ENCODE measurements at regions not wholly inside any gene's neighbourhood (a gene's known extent, or its start where the extent isn't known, plus 50 kb on each side); places are given as distances from the start of the nearest gene placed in this dataset.
A peak's percentile ranks its signal among the peaks of the same experiment; 100 is the strongest.

DNA sequence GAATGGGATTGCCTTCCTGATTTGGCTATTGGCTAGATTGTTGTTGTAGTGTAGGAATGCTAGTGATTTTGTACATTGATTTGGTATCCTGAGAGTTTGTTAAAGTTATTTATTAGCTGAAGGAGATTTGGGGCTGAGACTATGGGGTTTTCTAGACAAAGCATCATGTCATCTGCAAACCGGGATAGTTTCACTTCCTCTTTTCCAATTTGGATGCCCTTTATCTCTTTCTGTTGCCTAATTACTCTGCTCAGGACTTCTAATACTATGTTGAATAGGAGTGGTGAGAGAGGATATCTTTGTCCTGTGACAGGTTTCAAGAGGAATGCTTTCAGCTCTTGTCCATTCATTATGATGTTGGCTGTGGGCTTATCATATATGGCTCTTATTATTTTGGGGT, 265.7 kb upstream of the MGAT4C start:
- TF ChIP-seq, protein P1, sequence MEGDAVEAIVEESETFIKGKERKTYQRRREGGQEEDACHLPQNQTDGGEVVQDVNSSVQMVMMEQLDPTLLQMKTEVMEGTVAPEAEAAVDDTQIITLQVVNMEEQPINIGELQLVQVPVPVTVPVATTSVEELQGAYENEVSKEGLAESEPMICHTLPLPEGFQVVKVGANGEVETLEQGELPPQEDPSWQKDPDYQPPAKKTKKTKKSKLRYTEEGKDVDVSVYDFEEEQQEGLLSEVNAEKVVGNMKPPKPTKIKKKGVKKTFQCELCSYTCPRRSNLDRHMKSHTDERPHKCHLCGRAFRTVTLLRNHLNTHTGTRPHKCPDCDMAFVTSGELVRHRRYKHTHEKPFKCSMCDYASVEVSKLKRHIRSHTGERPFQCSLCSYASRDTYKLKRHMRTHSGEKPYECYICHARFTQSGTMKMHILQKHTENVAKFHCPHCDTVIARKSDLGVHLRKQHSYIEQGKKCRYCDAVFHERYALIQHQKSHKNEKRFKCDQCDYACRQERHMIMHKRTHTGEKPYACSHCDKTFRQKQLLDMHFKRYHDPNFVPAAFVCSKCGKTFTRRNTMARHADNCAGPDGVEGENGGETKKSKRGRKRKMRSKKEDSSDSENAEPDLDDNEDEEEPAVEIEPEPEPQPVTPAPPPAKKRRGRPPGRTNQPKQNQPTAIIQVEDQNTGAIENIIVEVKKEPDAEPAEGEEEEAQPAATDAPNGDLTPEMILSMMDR (IDR thresholded peaks at IDR 0.05): no peak
- no peak overlapping the region for H3K4me3 ChIP-seq
- no peak for DNase-seq (ENCODE audit: low spot score)
- H3K27ac ChIP-seq: no peak overlapping the region

DNA sequence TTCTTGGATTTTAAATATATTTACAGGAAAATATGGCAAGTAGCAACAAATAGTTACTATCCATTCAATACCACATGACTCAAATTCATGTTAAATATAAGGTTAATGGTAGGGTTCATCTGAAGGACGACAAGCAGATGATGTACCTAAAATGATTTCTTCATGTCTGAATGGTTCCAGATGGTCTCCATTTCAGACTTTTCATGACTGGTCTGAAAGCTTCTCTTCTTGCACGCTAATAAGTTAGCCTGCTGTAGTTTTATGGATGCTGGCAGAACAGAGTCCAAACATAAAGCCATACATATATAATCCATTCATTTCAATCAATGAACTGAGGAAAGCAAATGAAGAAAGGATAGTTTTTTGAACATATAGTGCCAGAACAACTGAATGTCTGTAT, 257.0 kb upstream of the MGAT4C start:
- Histone ChIP-seq H3K4me3 (peak overlapping the region; percentile 63), H3K27ac (peak overlapping the region in 1 of 2 donors; percentile 60)
- TF ChIP-seq, protein P1 (IDR thresholded peaks at IDR 0.05): no peak
- DNase-seq (ENCODE audit: low spot score): no peak

DNA sequence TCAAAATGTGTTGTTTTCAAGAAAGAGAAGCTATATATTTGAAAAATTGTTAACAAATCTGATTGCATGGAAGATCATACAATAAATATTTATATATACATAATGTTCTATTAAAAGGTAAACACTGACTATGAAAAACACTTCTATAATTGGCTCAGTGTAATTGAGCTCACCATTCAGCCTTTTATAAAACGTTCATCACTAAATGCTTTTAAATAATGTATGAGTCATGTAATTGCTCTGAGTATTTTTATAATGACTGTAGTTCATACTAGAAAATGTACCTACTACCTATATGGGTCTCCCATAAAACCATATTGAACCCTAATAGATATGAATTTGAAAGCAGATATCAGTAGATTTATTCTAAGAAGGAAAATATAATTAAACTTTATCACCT, 240.4 kb upstream of the MGAT4C start:
- DNase-seq (ENCODE audit: low spot score): no peak
- H3K27ac ChIP-seq: no peak overlapping the region
- TF ChIP-seq, protein P1 (IDR thresholded peaks at IDR 0.05): no peak
- no peak overlapping the region for H3K4me3 ChIP-seq

DNA sequence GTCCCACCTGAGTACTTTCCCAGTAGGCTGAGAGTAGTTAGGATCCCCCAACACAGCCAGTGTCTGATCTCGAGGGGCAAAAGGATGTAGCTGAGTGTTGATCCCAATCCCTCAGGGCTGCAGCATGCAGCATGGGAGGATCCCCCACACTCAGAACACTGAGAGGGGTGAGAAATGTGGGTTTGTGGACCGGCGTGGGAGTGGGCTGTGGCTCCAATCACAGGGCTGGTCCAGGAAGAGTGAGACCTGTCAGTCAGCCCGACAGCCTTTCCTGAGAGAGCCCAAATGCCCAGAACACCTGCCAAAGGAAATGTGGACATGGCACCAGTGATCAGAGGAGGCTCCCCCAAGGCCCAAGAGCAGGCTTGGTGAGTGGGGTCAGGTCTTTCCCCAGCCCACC, 228.3 kb upstream of the MGAT4C start:
- Histone ChIP-seq H3K4me3 (no peak overlapping the region), H3K27ac (no peak overlapping the region)
- TF ChIP-seq, protein P1 (IDR thresholded peaks at IDR 0.05): no peak
- no peak for DNase-seq (ENCODE audit: low spot score)

DNA sequence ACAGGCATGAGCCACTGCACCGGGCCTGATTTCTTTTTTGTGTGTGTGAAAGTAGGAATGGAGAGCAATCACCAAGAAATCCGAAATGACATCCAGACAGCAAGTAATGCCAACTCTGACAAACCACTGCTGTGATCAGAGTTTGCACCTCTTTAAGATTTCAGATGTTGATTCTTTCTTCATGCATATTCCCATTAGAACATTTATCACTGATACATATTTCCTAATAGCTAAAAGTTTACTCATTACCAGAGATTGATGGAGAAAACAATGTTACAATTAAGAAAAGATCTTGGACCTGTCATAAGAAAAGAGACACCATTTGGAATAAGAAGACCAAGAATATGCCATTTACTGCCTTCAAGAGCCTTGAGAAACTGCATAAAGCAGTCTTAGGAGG, 217.0 kb upstream of the MGAT4C start:
- no peak for DNase-seq (ENCODE audit: low spot score)
- TF ChIP-seq, protein P1 (IDR thresholded peaks at IDR 0.05): no peak
- H3K27ac ChIP-seq: no peak overlapping the region
- no peak overlapping the region for H3K4me3 ChIP-seq

DNA sequence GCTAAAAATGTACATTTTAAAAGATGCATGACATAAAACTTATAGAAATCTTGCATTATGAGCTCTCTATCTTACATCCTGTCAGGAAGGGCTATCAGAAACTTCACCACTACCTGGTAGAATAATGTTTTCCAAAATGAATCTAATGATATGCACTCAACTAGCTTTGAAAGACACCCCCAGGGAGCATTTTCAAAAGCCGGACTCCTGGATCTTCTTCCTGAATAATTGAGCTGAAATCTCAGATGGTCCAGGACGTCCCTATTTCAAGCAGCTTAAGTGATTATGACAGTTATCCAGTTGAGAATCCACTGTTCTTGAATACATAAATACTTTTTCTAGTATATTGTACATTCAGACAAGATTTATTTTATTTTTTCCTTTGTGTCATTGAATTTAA, 200.6 kb upstream of the MGAT4C start:
- Histone ChIP-seq H3K27ac (no peak overlapping the region), H3K4me3 (no peak overlapping the region)
- no peak for DNase-seq (ENCODE audit: low spot score)
- TF ChIP-seq, protein P1 (IDR thresholded peaks at IDR 0.05): no peak

DNA sequence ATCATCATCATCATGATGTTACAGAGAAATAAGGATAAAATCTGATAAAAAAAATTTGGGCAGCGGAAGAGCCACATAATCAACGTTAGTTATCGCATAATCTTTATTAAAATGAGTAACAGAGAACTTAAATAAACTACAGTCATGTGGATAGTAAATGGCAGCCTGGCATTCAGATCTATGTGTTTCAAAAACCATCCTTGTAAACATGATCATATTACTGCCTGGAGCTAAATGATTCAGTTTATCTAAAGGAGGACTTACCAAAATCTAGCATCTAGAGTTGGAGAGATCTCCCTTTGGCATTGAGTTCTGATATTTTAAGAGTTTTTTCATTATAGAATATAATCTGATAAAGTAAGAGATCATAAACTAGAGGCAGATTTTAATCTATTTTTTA, 200.1 kb upstream of the MGAT4C start:
- TF ChIP-seq, protein P1 (IDR thresholded peaks at IDR 0.05): no peak

More for the DNA sequence above, 200.1 kb upstream of the MGAT4C start:
- Histone ChIP-seq H3K4me3 (no peak overlapping the region), H3K27ac (no peak overlapping the region)
- no peak for DNase-seq (ENCODE audit: low spot score)

Data from coronary artery (tissue), 2 donors.